ENCODE measurements at regions not wholly inside any gene's neighbourhood (a gene's known extent, or its start where the extent isn't known, plus 50 kb on each side); places are given as distances from the start of the nearest gene placed in this dataset.

GRCh38 chr3:83403927-83404326 lies 1554.9 kb upstream of the CADM2 start:
- Histone ChIP-seq H3K79me1 (ENCODE audit: insufficient read depth, low read depth, low read length, poor library complexity, severe bottlenecking) (no peaks in the 10 kb centered on the region), H2BK5ac (ENCODE audit: insufficient read length, low read length) (no peak overlapping the region), H2BK20ac (ENCODE audit: low read depth, low read length, poor library complexity, severe bottlenecking) (no peak overlapping the region), H4K91ac (ENCODE audit: insufficient read length, low read depth, low read length) (no peak overlapping the region), H3K14ac (ENCODE audit: insufficient read depth, low read length) (no peak overlapping the region), H3K9me3 (ENCODE audit: control insufficient read depth, low read depth, low read length) (no peaks in the 10 kb centered on the region), H2AK5ac (ENCODE audit: insufficient read length, low read length) (no peak overlapping the region), H3K18ac (ENCODE audit: insufficient read length, low read depth, low read length) (no peak overlapping the region), H2BK120ac (ENCODE audit: low read depth, low read length, poor library complexity, severe bottlenecking) (no peak overlapping the region), H4K20me1 (ENCODE audit: control insufficient read depth, insufficient read depth, insufficient read length) (no peaks in the 10 kb centered on the region), H4K5ac (ENCODE audit: insufficient read length, low read depth, low read length) (no peak overlapping the region), H3K56ac (ENCODE audit: insufficient read length, low read depth, low read length) (no peak overlapping the region), H4K8ac (replicated peaks; ENCODE audit: insufficient read length, low read depth, low read length) (no peak overlapping the region), H3K9ac (ENCODE audit: extremely low read depth, insufficient read length, low read length) (no peak overlapping the region), H3K79me2 (ENCODE audit: insufficient read depth, low read length) (no peaks in the 10 kb centered on the region), H2BK12ac (ENCODE audit: insufficient read length, low read depth, low read length) (no peak overlapping the region), H3K4me2 (ENCODE audit: insufficient read depth, insufficient read length, low read length) (no peak overlapping the region), H3K27me3 (ENCODE audit: insufficient read depth, low read length) (no peaks in the 10 kb centered on the region), H2AFZ (ENCODE audit: low read length) (no peak overlapping the region), H3K23me2 (ENCODE audit: insufficient read length, low read depth, low read length, poor library complexity, severe bottlenecking) (no peaks in the 10 kb centered on the region), H3K4me1 (ENCODE audit: insufficient read depth, low read length) (no peaks in the 10 kb centered on the region), H3T11ph (ENCODE audit: low read length) (no peak overlapping the region), H2BK15ac (ENCODE audit: low read depth, low read length) (no peak overlapping the region), H3K27ac (ENCODE audit: insufficient read length, low read depth, low read length) (no peak overlapping the region), H3K4ac (ENCODE audit: low read depth, low read length) (no peak overlapping the region), H3K23ac (ENCODE audit: insufficient read length, low read depth, low read length) (no peak overlapping the region)
- H3K4me3 Mint-ChIP-seq = no peak overlapping the region
- no peak overlapping the region for H3K27ac Mint-ChIP-seq
- no peaks in the 10 kb centered on the region for H3K4me1 Mint-ChIP-seq
- TF ChIP-seq, protein P1, sequence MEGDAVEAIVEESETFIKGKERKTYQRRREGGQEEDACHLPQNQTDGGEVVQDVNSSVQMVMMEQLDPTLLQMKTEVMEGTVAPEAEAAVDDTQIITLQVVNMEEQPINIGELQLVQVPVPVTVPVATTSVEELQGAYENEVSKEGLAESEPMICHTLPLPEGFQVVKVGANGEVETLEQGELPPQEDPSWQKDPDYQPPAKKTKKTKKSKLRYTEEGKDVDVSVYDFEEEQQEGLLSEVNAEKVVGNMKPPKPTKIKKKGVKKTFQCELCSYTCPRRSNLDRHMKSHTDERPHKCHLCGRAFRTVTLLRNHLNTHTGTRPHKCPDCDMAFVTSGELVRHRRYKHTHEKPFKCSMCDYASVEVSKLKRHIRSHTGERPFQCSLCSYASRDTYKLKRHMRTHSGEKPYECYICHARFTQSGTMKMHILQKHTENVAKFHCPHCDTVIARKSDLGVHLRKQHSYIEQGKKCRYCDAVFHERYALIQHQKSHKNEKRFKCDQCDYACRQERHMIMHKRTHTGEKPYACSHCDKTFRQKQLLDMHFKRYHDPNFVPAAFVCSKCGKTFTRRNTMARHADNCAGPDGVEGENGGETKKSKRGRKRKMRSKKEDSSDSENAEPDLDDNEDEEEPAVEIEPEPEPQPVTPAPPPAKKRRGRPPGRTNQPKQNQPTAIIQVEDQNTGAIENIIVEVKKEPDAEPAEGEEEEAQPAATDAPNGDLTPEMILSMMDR (conservative IDR thresholded peaks at IDR 0.05) = no peak
- H3K36me3 Mint-ChIP-seq (ENCODE audit: insufficient read depth in 1 of 3, low read depth in 3 of 3) = peaks cover 0 to 9% (median 4%) of the 10 kb centered on the region in 3 experiments; a peak in 3 of 7 replicates
- no peaks in the 10 kb centered on the region for H3K27me3 Mint-ChIP-seq (ENCODE audit: low read depth)
- DNase-seq = no peak
- no CpG with 5 or more reads among the region's 10 CpGs for WGBS (ENCODE audit: extremely low coverage, insufficient read length, low lambda C conversion rate)
- H3K9me3 Mint-ChIP-seq = peaks cover 3 to 15% of the 10 kb centered on the region in 2 experiments; a peak in 3 of 5 replicates
